ENCODE measurements at regions not wholly inside any gene's neighbourhood (a gene's known extent, or its start where the extent isn't known, plus 50 kb on each side); places are given as distances from the start of the nearest gene placed in this dataset.

- Mint-ChIP-seq H3K4me3 (no peak overlapping the region), H3K36me3 (no peaks in the 10 kb centered on the region), H3K4me1 (peaks cover 13% of the 10 kb centered on the region), H3K27ac (no peak overlapping the region), H3K9me3 (no peaks in the 10 kb centered on the region), H3K27me3 (ENCODE audit: insufficient read depth, low read depth) (peaks cover under 1% of the 10 kb centered on the region)
- TF ChIP-seq CTCF (IDR thresholded peaks at IDR 0.05) (no peak), EZH2phosphoT487 (IDR thresholded peaks at IDR 0.05) (no peak), EZH2 (IDR thresholded peaks at IDR 0.05) (no peak)
- Histone ChIP-seq H3K4me2 (no peak overlapping the region), H3K27ac (no peak overlapping the region), H3K4me1 (peaks cover 17% of the 10 kb centered on the region), H4K20me1 (ENCODE audit: low read depth) (no peaks in the 10 kb centered on the region), H3K4me3 (no peak overlapping the region), H3F3A (ENCODE audit: low read depth) (no peaks in the 10 kb centered on the region), H3K79me2 (ENCODE audit: low read depth) (no peaks in the 10 kb centered on the region), H3K9me3 (ENCODE audit: low read depth) (no peaks in the 10 kb centered on the region), H3K9ac (no peak overlapping the region), H3K36me3 (no peaks in the 10 kb centered on the region), H3K27me3 (no peaks in the 10 kb centered on the region), H2AFZ (replicated peaks) (no peak overlapping the region)
- DNase-seq (ENCODE audit: low spot score) = no peak
These were observed 115.9 kb downstream of the OMA1 start for GRCh38 chr1:58430421-58431275.

GRCh38 chr1:58426918-58427317 is 119.6 kb downstream of the OMA1 start:
- H3K79me2 ChIP-seq (ENCODE audit: low read depth) = no peaks in the 10 kb centered on the region
- H3K27ac Mint-ChIP-seq = no peak overlapping the region

GRCh38 chr1:58422436-58422835 is 124.1 kb downstream of the OMA1 start:
- Mint-ChIP-seq H3K9me3 (no peaks in the 10 kb centered on the region), H3K27ac (no peak overlapping the region), H3K27me3 (ENCODE audit: insufficient read depth, low read depth) (peaks cover 8% of the 10 kb centered on the region), H3K36me3 (no peaks in the 10 kb centered on the region), H3K4me1 (peaks cover 20% of the 10 kb centered on the region), H3K4me3 (no peak overlapping the region)
- no peaks in the 10 kb centered on the region for H4K20me1 ChIP-seq (ENCODE audit: low read depth)
- H3K4me2 ChIP-seq = no peak overlapping the region
- H3K9me3 ChIP-seq (ENCODE audit: low read depth) = no peaks in the 10 kb centered on the region
- H3K27ac ChIP-seq = no peak overlapping the region
- DNase-seq (ENCODE audit: low spot score) = no peak
- TF ChIP-seq EZH2phosphoT487 (IDR thresholded peaks at IDR 0.05) (no peak), EZH2 (IDR thresholded peaks at IDR 0.05) (no peak)
- no peaks in the 10 kb centered on the region for H3F3A ChIP-seq (ENCODE audit: low read depth)
- H3K36me3 ChIP-seq = no peaks in the 10 kb centered on the region
- no peaks in the 10 kb centered on the region for H3K27me3 ChIP-seq
- H3K4me3 ChIP-seq = no peak overlapping the region
- no peak overlapping the region for H2AFZ ChIP-seq (replicated peaks)
- peaks cover 5% of the 10 kb centered on the region for H3K4me1 ChIP-seq
- H3K79me2 ChIP-seq (ENCODE audit: low read depth) = no peaks in the 10 kb centered on the region
- H3K9ac ChIP-seq = no peak overlapping the region

More at GRCh38 chr1:58426918-58427317, 119.6 kb downstream of the OMA1 start:
- no peaks in the 10 kb centered on the region for H3F3A ChIP-seq (ENCODE audit: low read depth)
- H3K4me2 ChIP-seq = no peak overlapping the region
- no peak overlapping the region for H3K4me3 ChIP-seq
- Mint-ChIP-seq H3K36me3 (no peaks in the 10 kb centered on the region), H3K9me3 (no peaks in the 10 kb centered on the region), H3K27me3 (ENCODE audit: insufficient read depth, low read depth) (peaks cover 4% of the 10 kb centered on the region), H3K4me1 (peaks cover 13% of the 10 kb centered on the region), H3K4me3 (no peak overlapping the region)
- TF ChIP-seq CTCF (IDR thresholded peaks at IDR 0.05) (no peak), EZH2phosphoT487 (IDR thresholded peaks at IDR 0.05) (no peak), EZH2 (IDR thresholded peaks at IDR 0.05) (no peak)
- no peak overlapping the region for H3K27ac ChIP-seq
- no peak overlapping the region for H2AFZ ChIP-seq (replicated peaks)
- peaks cover under 1% of the 10 kb centered on the region for H3K4me1 ChIP-seq
- H3K36me3 ChIP-seq = no peaks in the 10 kb centered on the region
- DNase-seq (ENCODE audit: low spot score) = no peak
- no peak overlapping the region for H3K9ac ChIP-seq
- H3K9me3 ChIP-seq (ENCODE audit: low read depth) = no peaks in the 10 kb centered on the region
- no peaks in the 10 kb centered on the region for H3K27me3 ChIP-seq
- no peaks in the 10 kb centered on the region for H4K20me1 ChIP-seq (ENCODE audit: low read depth)

All from neural progenitor cell (in vitro differentiated cells).